ENCODE measurements at regions not wholly inside any gene's neighbourhood (a gene's known extent, or its start where the extent isn't known, plus 50 kb on each side); places are given as distances from the start of the nearest gene placed in this dataset.

DNA sequence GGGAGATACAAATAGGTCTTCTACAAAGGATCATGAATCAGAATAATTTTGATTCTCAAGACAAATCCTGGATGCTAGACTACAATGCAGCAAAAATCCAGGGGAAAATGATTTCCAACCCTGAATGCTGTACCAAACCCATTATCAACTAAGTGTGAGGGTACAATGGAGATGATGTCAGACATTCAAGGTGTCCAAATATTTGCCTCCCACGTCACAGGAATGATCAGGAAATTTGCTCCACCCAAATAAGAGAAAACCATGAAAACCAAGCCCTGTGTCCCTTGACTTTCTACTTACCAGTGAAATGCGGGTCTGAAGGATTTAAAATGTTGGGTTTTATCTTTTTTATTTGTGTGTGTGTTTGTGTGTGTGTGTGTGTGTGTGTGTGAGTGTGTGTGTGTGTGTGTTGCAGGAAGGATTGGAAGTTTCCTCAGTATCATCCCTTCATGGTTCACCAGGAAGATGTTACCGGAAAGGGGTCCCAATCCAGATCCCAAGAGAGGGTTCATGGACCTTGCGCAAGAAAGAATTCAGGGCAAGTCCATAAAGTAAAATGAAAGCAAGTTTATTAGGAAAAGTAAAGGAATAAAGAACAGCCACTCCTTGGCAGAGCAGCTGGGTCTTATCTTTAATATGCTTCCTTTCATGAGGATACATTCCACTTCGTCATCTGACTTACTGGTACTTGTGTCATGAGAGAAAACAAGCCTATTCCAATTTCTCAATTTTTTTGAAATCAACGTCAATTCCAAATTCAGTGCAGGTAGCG is 61.1 kb upstream of the ID2 start:
- DNase-seq (ENCODE audit: low read depth): no peak

DNA sequence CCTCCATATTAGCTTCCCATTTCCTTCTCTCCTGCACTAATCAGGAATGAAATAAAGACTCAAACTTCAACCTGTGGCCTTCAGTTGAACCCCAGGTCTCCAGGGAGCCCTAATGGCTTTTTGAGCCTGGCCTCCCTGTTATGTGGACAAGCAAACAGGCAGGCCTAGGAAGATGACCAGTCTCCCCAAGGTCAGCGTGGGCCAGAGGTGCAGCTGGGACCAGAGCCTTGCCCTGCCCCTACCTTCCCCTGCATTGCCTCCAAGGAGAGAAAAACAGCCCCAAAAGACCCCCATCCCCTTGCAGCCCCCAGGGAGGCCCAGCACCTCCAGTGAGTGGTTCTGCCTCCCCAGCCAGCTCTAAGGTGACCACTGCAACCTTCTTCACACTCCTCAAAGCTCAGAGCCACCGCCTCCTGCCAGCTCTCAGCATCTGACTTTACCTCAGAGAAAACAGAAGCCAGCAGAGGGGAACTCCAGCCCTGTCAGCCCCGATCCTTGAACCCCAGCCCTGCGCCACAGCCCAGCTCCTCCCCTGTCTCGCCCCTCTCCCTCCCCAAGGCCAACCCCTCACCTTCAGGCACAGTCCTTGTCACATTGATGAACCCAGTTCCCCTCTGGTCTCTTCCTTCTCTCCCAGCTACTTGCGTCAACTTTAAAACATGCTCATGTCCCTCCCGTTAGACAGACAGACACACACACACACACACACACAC is 59.5 kb upstream of the ID2 start:
- no peak for DNase-seq (ENCODE audit: low read depth)

DNA sequence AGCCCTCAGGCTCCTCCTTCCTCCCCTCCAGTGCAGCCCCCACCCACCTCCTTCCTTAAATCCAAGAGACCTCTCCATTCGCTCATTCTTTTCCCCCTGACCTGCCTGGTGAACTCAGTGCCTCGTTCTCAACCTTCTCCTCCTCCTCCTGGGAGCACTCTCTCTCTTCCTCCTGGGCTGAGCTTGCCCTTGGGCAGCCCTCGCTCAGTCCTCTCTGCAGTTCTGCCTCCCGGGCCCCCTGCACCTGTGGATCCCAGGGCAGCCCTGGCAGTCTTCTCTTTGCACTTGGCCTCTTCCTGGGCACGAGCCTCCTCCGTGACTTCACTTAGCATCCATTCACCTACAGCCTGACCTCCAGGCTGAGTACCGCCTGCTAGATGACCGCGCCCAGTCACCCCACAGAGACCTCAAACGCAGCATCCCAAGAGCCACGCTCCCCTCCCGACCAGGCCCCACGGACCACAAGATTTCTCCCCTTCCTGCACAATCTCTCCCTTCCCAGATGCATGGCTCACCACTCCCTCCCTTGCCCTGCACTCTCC is 58.9 kb upstream of the ID2 start:
- DNase-seq (ENCODE audit: low read depth): no peak

DNA sequence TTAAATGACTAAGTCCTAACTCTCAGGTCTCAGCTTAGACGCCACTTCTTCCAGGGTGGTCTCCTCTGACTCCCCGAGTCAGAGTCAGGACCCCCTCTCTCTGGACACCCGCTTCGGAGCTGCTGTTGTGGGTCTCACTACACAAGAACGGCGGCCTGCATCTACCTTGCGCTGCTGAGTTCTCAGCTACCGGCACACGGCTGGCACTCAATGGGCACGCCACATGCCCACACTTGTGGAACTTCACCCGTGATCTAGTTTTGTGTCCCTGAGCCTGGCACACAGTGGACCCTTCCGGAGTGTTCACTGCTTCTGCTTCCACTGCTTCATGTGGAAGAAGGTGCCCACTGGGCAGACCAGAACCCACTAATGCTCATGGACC is 58.3 kb upstream of the ID2 start:
- no peak for DNase-seq (ENCODE audit: low read depth)

DNA sequence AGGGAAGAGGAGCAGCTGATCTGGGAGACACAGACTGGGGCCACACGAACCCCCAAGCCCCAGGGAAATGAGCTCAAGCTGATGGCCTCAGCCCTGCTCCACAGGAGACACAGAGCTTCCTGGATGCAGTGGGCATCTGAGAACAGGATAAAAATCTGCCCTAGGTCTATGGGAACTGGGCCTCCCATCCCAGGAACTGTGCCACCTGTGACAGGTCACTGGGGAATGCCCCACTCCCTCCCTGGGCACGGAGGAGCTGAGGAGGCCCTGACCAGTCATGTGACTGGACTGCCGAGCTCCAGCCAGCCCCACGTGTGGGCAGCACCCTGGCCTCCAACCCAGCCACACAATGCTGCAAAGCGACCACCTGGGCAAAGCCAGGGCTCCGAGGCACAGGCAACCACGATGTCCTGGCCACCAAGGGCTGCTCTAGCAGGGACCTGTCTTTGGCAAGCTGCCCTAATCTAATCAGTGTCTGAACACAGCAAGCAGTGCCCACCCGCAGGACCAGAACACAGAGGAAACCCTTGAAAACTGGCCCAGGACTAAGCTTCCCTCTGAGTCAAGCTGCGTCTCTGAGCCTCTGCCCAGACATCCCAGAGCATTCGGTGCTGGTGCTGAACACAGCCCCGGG is 57.8 kb upstream of the ID2 start:
- DNase-seq (ENCODE audit: low read depth): no peak

DNA sequence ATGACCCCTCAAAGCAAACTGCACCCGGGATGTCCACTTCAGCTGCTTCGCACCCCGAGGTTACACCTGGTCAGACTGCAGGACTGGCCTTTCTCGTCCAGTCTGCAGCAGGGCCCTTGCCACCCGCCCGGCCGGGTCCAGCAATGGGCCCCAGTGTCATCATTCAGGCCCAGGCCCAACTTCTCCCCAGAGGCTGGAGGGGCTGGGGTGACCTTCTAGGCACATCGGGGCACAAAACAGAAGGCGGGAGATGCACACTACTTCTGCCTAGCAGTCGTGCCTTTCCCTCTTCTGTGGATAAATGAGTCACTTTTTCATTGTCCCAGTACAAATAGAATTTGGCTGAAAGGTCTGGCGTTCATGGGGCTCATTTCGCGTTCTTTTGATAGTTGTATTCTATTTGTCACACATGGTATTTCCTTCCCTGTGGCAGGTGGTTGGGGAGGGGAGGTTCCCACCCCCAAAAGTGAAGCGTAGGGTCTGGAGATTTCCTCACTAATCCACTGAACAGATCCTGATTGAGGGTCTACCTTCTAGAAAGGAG is 56.9 kb upstream of the ID2 start:
- DNase-seq (ENCODE audit: low read depth): no peak

DNA sequence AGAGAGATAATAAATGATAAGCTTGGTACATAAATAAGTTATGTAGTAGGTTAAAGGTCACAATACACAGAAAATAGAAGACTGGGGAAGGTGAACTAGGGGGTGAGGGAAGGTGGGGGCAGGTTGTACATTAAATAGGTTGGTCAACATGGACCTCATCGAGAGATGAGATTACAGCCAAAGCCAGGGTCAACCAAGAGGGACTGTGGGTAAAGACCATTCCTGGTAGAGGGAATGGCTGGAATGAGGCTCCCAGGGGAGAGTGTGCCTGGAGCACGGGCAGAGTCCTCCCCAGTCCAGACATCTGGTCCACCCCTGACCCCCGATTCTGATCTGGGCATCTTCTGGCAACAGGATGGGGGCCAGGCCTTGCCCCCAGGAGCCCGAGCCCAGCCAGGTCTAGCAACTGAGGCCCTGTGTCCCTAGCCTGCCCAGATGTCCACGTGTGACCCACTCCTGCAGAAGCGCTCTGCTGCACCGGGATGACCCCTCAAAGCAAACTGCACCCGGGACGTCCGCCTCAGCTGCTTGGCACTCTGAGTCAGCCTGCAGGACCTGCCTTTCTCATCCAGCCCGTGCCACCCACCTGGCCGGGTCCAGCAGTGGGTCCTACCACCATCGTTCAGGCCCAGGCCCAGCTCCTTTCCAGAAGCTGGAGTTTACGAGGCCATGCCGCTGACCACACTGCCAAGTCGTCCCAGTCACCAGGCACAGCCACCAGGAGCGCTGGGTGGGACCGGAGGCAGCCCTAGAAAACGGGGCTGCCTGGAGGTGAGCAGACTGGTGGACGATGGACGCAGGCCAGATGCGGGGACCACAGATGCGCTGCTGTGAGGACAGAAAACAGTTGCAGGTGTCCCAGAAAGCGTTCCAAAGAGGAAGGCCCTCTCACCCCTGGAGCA is 56.2 kb upstream of the ID2 start:
- DNase-seq (ENCODE audit: low read depth): no peak

DNA sequence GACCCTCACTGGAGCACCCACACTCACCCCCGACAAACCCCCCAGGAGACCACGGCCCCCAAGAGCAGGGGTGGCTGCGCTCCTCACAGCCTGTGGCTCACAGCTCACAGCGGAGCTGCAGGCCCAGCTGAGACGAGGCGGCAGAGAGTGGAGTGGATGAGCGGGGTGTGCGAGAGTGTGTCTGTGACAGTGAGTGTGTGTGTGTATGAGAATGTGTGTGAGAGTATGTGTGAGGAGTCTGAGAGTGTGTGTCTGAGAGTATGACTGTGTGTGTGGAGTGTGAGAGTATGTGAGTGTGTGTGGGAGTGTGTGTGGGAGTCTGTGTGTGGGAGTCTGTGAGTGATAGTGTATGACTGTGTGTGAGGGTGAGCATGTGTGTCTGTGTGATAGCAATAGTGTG is 55.3 kb upstream of the ID2 start:
- no peak for DNase-seq (ENCODE audit: low read depth)

DNA sequence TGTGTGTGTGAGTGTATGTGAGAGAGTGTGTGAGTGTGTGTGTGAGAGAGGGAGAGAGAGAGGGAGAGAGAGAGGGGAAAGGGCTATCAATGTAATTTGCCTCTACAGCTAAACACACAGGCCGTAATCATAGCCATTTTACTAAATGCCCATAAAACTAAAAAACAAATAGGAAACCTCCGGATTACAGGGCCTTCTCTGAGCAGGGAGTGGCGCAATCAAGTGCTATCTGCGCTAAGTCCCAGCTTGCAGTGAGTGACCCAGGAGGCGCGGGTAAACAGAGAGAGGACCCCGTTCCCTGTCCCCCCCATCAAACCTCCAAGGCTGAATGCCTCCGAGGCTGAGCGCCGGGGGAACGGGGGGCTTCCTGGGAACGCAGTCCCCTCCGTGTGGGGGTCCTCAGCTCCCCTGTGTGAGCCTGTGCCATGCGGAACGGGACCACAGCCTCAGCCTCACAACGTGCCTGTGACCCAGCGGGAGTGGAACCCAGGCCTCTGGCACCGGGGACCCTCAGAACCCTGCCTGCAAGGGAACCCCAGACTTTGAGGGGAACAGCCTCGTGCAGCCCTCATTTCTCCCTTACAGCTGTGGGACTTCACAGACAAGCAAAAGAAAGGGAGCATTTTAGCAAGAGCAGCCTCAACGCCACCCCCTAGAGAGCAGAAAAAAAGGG is 54.7 kb upstream of the ID2 start:
- DNase-seq (ENCODE audit: low read depth): no peak

DNA sequence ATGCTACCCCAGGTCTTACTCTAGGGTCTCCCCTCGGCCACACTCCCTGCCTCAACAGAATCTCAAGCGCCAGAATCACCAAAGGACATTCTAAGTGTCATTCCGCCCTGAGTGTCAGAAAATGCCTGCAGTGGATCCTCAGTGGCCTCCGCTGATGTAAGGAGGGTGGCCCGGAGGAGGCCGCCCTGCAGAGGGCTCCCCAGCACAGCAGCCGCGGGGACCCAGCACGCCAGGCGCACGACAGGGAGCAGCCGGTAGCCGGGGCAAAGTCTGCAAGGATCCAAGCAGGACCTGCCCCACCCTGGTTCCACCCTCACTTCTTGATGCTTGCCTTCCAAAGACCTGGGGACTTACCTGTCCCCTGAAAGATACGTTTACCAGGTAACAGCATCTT is 54.2 kb upstream of the ID2 start:
- no peak for DNase-seq (ENCODE audit: low read depth)

DNA sequence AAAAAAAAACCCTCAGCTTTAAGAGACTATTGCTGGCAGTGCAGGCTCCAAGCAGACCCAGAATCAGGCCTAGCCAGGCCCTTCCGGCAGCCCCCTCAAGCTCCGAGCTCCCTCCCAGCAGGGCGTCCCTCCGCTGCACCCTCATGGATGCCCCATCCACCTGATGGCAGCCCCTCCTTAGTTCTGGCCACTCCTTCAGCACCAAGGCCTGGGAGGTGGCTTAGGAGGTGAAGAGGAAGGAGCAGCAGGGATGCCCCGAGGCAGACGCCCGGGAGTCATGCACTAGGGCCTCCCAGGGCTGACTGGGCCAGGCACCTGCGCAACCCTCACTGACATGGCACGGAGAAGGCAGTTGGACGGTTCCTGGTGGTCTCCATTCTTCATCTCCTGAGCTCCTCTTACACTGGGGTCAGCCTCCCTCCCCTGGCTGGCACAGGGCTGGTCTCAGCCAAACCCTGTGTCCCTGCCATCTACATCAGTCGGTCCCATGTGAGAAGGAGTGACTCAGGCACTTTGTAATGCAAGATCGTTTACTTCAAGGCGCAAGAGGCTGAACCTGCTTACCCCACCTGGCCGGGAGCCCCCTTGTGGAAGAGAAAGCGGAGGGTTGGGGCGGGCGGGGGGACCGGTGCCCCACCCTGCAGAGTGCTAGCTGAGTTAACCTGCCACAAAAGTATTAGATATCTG is 53.5 kb upstream of the ID2 start:
- DNase-seq (ENCODE audit: low read depth): no peak

DNA sequence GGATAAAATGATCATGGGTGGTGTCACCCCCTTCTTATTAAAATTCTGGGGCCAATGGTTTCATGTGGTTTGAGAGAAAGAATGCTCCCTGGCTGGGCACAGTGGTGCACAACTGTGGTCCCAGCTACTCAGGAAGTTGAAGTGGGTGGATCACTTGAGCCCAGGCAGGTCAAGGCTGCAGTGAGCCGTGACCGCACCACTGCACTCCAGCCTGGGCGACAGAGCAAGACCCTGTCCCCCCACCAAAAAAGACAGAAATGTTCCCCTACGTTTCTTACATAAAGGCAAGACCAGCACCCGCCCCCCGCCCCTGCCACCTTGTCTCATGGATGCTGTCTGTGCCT is 53.0 kb upstream of the ID2 start:
- DNase-seq (ENCODE audit: low read depth): no peak

DNA sequence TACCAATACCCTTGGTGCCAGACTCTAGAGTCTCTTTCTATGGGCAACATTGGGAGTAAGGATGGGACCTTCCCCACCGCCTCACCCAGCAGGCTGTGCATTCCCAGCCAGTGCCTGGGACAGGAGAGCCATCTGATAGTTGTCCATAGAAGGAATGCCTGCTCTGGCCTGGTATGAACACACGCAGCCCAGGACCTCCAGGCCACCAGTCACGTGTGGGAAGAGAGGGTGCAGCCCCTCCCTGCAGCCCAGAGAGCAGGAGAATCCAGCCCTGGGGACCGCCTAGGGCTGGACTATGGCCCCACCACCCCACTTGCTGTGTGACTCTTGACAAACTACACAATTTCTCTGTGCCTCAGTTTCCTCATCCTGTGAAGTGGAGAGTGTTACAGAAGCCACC is 52.5 kb upstream of the ID2 start:
- DNase-seq (ENCODE audit: low read depth): no peak

DNA sequence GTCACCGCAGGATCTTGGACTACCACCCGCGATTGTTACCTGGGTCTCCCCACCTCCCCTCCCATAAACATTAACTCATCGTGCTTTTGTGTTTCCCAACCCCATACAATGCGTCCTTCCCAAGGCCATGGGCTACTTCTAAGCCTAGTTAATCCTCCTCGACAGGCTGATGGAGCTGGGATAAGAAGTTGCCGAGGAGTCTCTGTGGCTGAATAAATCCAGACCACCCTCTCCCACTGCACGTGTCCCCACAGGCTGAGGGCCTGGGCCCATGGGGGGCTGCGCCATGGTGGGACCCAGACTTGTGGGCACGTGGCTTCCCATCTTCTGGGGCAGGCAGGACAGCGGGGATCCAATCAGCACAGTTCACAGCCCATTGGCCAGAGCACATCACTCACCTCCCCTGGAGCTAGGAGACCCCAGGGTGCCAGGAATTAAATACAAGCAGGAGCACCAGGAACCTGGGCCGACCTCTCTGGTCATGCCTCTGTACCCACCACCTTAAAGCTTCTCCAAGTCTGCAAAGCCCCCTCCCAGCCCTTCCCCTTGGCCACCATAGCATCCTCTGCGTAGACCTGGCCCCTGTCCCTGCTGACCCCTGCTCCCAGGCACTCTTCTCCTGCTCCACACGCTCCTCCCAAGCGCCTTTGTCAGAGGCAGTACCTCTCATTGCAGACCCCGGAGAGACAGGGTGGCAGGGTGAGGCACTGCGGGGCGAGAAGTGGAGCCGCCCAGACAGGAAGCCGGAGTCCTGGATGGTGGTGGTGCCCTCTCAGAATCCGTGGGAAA is 51.0 kb upstream of the ID2 start:
- DNase-seq (ENCODE audit: low read depth): no peak

DNA sequence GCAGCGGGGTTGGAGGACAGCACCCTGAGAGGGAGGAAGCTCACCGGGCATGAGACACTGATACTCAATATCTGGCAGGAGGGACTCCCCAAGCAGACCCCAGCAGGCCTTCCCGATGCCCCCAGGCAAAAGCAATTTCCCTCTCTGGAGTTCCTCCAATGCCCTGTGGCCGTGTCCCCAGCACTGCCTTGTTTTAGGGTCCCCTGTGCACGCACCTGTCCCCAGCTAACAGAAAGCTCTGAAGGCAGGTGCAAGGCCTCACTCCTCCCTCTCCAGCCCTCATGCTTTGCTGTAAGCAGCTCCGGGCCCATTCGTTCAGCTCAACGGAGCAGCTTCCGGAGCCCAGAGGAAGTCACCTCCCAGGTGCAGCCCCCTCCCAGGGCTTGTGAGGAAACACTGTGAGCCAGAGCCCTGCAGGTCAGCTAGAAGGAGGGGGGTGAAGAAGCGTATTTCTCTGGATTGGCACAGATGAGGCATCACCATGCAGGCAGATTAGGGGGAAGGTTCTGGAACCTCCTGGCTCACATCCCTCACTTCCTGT is 50.3 kb upstream of the ID2 start:
- DNase-seq (ENCODE audit: low read depth): no peak

Data from HT1080 (cell line).